HL-60 (cell line): ENCODE measurements at regions not wholly inside any gene's neighbourhood (a gene's known extent, or its start where the extent isn't known, plus 50 kb on each side); places are given as distances from the start of the nearest gene placed in this dataset.

Experiments used
- CTCF ChIP-seq: IDR thresholded peaks from one replicate; pipeline ENCODE4 v1.5.1; 2011; ENCODE audit warnings: low read length, control low read depth, inconsistent platforms; ENCODE audit not compliant: insufficient read depth
- POLR2AphosphoS5 ChIP-seq: IDR thresholded peaks from 2 replicates; pipeline ENCODE4 v1.6.1; 2012; ENCODE audit warnings: low read depth

GRCh38 chr10:106304056-106304455 is 860.5 kb downstream of the SORCS1 start:
- TF ChIP-seq CTCF, result no peak
- TF ChIP-seq POLR2AphosphoS5, result no peak
